Thymus (tissue), 11 donors: ENCODE measurements at regions not wholly inside any gene's neighbourhood (a gene's known extent, or its start where the extent isn't known, plus 50 kb on each side); places are given as distances from the start of the nearest gene placed in this dataset.

Experiments
- DNase-seq, 9 donors: peaks; one replicate each; pipeline ENCODE4 v3.0.0-alpha.2; 2013; ENCODE audit warnings: low spot score in 9 of 9, low read depth in 6 of 9, missing footprints in 1 of 9
- H3K27ac ChIP-seq, 2 donors: one replicate each; pipeline ENCODE4 v1.5.1; 2013; ENCODE audit warnings: control low read depth in 1 of 2, low read depth in 1 of 2, low read length in 1 of 2, mild to moderate bottlenecking in 1 of 2, moderate library complexity in 1 of 2
- H3K27me3 ChIP-seq, 2 donors: one replicate each; pipeline ENCODE4 v1.5.1; 2013; ENCODE audit warnings: low read length in 1 of 2; ENCODE audit not compliant: control insufficient read depth in 2 of 2, insufficient read depth in 1 of 2
- H3K36me3 ChIP-seq, 2 donors: one replicate each; pipeline ENCODE4 v1.5.1; 2013; ENCODE audit warnings: low read length in 1 of 2, mild to moderate bottlenecking in 1 of 2, moderate library complexity in 1 of 2; ENCODE audit not compliant: control insufficient read depth in 2 of 2, insufficient read depth in 2 of 2
- H3K4me1 ChIP-seq, 2 donors: one replicate each; pipeline ENCODE4 v1.5.1; 2013; ENCODE audit warnings: low read length in 2 of 2; ENCODE audit not compliant: control insufficient read depth in 2 of 2, insufficient read depth in 2 of 2
- H3K4me3 ChIP-seq, 2 donors: one replicate each; pipeline ENCODE4 v1.5.1; 2013; ENCODE audit warnings: low read length in 2 of 2, control low read depth in 1 of 2, mild to moderate bottlenecking in 1 of 2
- H3K9me3 ChIP-seq, 2 donors: one replicate each; pipeline ENCODE4 v1.5.1; 2013; ENCODE audit warnings: low read length in 1 of 2, mild to moderate bottlenecking in 1 of 2; ENCODE audit not compliant: control insufficient read depth in 2 of 2, insufficient read depth in 1 of 2
- WGBS: extraction: QIAGEN DNeasy Blood & Tissue Kit; methylation state at CpG from one replicate; pipeline ENCODE4 v1.1.7; 2013; 5-methylcytosine and 5-hydroxymethylcytosine counted together
- donor health status: healthy.

DNA sequence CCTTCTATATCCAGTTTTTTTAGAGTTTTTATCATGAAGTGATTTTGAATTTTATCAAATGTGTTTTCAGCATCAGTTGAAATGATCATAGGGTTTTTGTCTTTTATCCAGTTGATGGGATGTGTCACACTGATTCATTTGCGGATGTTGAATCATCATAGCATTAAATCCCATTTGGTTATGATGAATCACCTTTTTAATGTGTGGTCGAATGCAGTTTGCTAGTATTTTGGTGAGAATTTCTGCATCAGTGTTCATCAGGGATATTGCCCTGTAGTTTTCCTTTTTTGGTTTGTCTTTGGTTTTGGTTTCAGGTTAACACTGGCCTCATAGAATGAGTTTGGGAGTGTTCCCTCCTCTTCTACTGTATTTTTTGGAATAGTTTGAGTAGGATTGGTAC is 80.3 kb downstream of the DIRAS3 start:
- Histone ChIP-seq H3K27me3 (no peaks in the 10 kb centered on the region), H3K27ac (no peak overlapping the region), H3K4me3 (no peak overlapping the region), H3K4me1 (no peaks in the 10 kb centered on the region), H3K36me3 (no peaks in the 10 kb centered on the region), H3K9me3 (no peaks in the 10 kb centered on the region)
- no peak for DNase-seq
- 93% methylated on average over 2 of the region's 2 CpGs for WGBS

GRCh38 chr1:67969446-67969845 is 81.0 kb downstream of the DIRAS3 start:
- H3K36me3 ChIP-seq, result no peaks in the 10 kb centered on the region
- no peaks in the 10 kb centered on the region for H3K4me1 ChIP-seq
- no peaks in the 10 kb centered on the region for H3K9me3 ChIP-seq
- no peaks in the 10 kb centered on the region for H3K27me3 ChIP-seq
- no peak overlapping the region for H3K27ac ChIP-seq
- WGBS, result 92% methylated on average over 2 of the region's 2 CpGs
- H3K4me3 ChIP-seq, result no peak overlapping the region
- no peak for DNase-seq

DNA sequence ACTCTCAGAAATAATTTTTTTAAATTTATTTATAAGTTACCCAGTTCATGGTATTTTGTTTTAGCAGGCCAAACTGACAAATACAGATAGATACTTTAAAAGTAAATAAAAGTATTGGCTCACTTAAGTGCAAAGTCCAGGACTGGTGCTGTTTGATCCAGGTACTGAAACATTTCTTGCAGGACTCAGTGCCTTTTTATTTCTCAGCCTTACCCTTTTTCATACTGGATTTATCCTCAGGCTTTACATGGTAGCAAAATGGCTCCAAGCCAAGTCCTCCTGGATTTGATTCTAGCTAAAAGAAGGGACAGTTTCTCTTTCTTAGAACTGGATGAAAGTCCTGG is 83.8 kb downstream of the DIRAS3 start:
- H3K4me1 ChIP-seq, result no peaks in the 10 kb centered on the region
- no peak overlapping the region for H3K27ac ChIP-seq
- no peak for DNase-seq
- no peaks in the 10 kb centered on the region for H3K27me3 ChIP-seq
- no peaks in the 10 kb centered on the region for H3K9me3 ChIP-seq
- no peaks in the 10 kb centered on the region for H3K36me3 ChIP-seq
- H3K4me3 ChIP-seq, result no peak overlapping the region

GRCh38 chr1:67965995-67966665 is 84.3 kb downstream of the DIRAS3 start:
- no peaks in the 10 kb centered on the region for H3K36me3 ChIP-seq
- H3K9me3 ChIP-seq, result no peaks in the 10 kb centered on the region
- no peak overlapping the region for H3K4me3 ChIP-seq
- no peak for DNase-seq
- H3K27ac ChIP-seq, result no peak overlapping the region
- WGBS, result 95% methylated on average over 2 of the region's 2 CpGs
- no peaks in the 10 kb centered on the region for H3K27me3 ChIP-seq
- no peaks in the 10 kb centered on the region for H3K4me1 ChIP-seq

DNA sequence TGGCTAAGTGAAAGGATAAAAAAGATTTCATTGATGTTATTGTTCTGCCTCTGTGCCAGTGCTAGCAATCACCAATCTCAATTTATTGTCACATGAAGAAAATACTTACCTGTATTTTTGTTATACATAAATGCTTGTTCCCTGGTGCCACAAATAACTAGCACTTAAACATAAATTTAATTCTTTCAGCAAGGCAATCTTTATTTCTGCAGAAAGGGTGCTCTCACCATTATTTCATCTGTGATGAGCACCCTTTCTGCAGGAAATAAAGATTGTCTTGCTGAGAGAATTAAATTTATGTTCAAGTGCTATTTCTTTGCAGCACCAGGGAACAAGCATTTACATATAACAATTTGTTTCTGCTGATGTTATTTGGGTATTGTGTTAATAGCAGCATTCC is 87.2 kb downstream of the DIRAS3 start:
- Histone ChIP-seq H3K4me3 (no peak overlapping the region), H3K36me3 (no peaks in the 10 kb centered on the region), H3K27me3 (no peaks in the 10 kb centered on the region), H3K4me1 (no peaks in the 10 kb centered on the region), H3K27ac (no peak overlapping the region), H3K9me3 (no peaks in the 10 kb centered on the region)
- no peak for DNase-seq

DNA sequence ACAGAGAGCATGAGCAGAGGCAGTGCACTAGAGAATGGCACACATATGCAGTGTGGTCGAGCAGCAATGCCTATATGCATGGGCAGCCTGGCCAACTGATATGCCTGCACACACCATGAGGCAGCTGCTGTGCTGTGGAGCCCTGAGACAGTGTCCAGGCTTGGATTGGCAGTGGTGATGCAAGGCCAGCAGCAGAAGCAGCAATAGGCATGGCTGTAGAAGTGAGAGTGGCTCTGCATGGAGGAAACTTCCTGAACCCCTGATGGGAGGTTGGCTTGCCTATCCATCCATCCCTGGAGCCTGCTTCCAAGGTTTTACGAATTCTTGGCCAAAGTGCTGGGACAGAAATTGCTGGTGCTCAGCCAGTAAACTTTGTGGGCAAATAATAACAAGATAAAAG is 89.7 kb downstream of the DIRAS3 start:
- 73% methylated on average over 2 of the region's 2 CpGs for WGBS
- Histone ChIP-seq H3K27ac (no peak overlapping the region), H3K4me3 (no peak overlapping the region), H3K36me3 (no peaks in the 10 kb centered on the region), H3K9me3 (no peaks in the 10 kb centered on the region), H3K4me1 (no peaks in the 10 kb centered on the region), H3K27me3 (no peaks in the 10 kb centered on the region)
- DNase-seq, result no peak

GRCh38 chr1:67958472-67958871 is 92.0 kb downstream of the DIRAS3 start:
- H3K4me3 ChIP-seq, result no peak overlapping the region
- H3K27me3 ChIP-seq, result no peaks in the 10 kb centered on the region
- H3K36me3 ChIP-seq, result no peaks in the 10 kb centered on the region
- 100% methylated on average over 1 of the region's 1 CpG for WGBS
- no peak overlapping the region for H3K27ac ChIP-seq
- DNase-seq, result no peak
- H3K9me3 ChIP-seq, result no peaks in the 10 kb centered on the region
- no peaks in the 10 kb centered on the region for H3K4me1 ChIP-seq

DNA sequence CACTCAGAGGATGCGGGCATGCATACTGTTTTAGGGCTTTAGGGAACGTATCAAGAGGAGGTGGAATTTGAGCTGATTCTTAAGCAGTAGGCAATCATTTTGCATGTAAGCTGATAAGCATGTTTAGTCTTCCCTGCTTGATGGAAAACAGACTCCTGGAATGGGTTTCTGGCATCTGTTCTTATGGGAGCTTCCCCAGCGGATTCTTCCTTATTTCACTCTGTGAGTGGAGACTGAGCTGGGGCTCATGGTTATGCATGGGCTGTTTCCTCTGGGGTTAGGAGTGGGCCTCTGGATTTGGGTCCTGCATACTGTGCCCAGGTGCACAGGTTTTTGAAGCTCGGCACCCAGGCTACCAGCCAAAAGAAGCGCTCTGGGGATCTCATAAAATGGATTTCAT is 93.4 kb downstream of the DIRAS3 start:
- DNase-seq, result peak in 1 of 9 donors; percentile 6
- 93% methylated on average over 5 of the region's 5 CpGs for WGBS

GRCh38 chr1:67956116-67956515 is 94.3 kb downstream of the DIRAS3 start:
- no peak overlapping the region for H3K4me3 ChIP-seq
- no peaks in the 10 kb centered on the region for H3K4me1 ChIP-seq
- no peaks in the 10 kb centered on the region for H3K27me3 ChIP-seq
- no peaks in the 10 kb centered on the region for H3K9me3 ChIP-seq
- no peaks in the 10 kb centered on the region for H3K36me3 ChIP-seq
- no peak for DNase-seq
- H3K27ac ChIP-seq, result no peak overlapping the region

More for the DNA sequence above, 93.4 kb downstream of the DIRAS3 start:
- H3K4me3 ChIP-seq, result no peak overlapping the region
- no peak overlapping the region for H3K27ac ChIP-seq
- H3K27me3 ChIP-seq, result no peaks in the 10 kb centered on the region
- H3K9me3 ChIP-seq, result no peaks in the 10 kb centered on the region
- H3K4me1 ChIP-seq, result no peaks in the 10 kb centered on the region
- H3K36me3 ChIP-seq, result no peaks in the 10 kb centered on the region

DNA sequence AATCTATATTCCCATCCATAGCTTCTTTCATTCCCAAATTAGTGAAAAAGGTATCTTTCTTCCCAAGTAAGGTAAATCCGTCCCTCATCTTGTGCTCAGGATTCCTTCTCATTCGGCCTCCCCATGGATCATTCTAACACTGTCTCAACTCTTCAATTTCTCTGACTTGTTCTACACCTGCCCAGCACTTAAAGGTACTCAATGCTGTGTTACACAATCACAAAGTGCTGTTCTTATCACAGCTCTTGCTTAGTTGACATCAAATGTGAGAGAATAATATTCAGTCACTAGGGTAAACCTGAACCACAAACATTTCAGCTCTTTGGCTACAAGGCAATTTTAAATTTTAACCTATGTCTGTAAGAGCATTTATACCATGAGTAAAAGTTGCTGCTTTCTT is 94.8 kb downstream of the DIRAS3 start:
- 95% methylated on average over 2 of the region's 2 CpGs for WGBS
- no peak overlapping the region for H3K4me3 ChIP-seq

More for the DNA sequence above, 94.8 kb downstream of the DIRAS3 start:
- Histone ChIP-seq H3K4me1 (no peaks in the 10 kb centered on the region), H3K27ac (no peak overlapping the region), H3K27me3 (no peaks in the 10 kb centered on the region), H3K36me3 (no peaks in the 10 kb centered on the region), H3K9me3 (no peaks in the 10 kb centered on the region)
- DNase-seq, result no peak
